ENCODE measurements at regions not wholly inside any gene's neighbourhood (a gene's known extent, or its start where the extent isn't known, plus 50 kb on each side); places are given as distances from the start of the nearest gene placed in this dataset.
"Not testable (repeated sequence)": the region's sequence is repeated elsewhere in the genome, so short reads cannot be mapped to it uniquely, and the experiment has no call there.

DNA sequence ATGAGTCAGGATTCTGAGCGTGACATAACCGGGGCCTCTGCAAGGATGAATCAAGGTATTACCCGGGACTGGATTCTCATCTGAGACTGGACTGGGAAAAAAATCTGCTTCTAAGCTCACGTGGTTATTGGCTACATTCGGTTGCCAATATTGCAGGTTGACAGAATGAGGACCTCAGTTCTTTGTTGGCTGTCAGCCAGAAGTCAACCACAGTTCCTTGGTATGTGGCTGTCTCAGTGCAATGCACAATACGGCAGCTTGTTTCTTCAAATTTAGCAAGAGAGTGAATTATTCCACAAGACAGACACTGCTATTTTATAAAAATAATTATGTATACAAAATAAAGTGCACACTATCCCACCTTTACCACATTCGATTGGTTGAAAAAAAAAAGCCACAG, 424.2 kb downstream of the KLHL4 start:
- no peak for DNase-seq (ENCODE audit: low read depth)
- H3K9ac ChIP-seq (ENCODE audit: low read length): no peak overlapping the region

DNA sequence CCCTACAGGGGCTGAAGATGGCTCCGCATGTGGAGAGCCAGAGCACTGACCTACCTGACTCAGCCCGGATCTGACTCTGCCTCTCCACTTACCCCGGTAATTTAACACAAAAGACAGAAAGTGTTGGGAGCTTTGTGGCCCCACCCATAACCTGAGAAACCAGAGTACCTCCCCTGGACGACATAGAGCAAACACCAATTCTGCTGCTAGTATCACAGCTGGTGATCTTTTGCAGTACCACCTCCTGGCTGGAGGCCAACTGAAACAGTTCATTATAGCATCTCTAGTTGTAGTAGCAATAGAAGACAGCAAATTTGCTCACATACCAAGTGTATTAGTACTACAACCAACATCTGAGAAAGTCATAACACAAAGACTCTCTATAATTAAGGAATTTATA, 443.9 kb downstream of the KLHL4 start:
- H3K4me3 ChIP-seq (ENCODE audit: low read length): no peak overlapping the region
- H3K9me3 ChIP-seq (ENCODE audit: control insufficient read depth, low read length): no peaks in the 10 kb centered on the region
- no peaks in the 10 kb centered on the region for H3K4me1 ChIP-seq (ENCODE audit: control insufficient read depth, insufficient read depth, low read length)
- DNase-seq (ENCODE audit: low read depth): no peak
- H3K27me3 ChIP-seq (replicated peaks; ENCODE audit: control insufficient read depth, insufficient read depth, low read length): no peaks in the 10 kb centered on the region
- no peak overlapping the region for H3K9ac ChIP-seq (ENCODE audit: low read length)
- H3K36me3 ChIP-seq (ENCODE audit: control insufficient read depth, insufficient read depth, low read length, severe bottlenecking): no peaks in the 10 kb centered on the region

More for the DNA sequence above, 424.2 kb downstream of the KLHL4 start:
- H3K36me3 ChIP-seq (ENCODE audit: control insufficient read depth, insufficient read depth, low read length, severe bottlenecking): no peaks in the 10 kb centered on the region
- H3K4me1 ChIP-seq (ENCODE audit: control insufficient read depth, insufficient read depth, low read length): no peaks in the 10 kb centered on the region
- H3K27me3 ChIP-seq (replicated peaks; ENCODE audit: control insufficient read depth, insufficient read depth, low read length): no peaks in the 10 kb centered on the region
- no peaks in the 10 kb centered on the region for H3K9me3 ChIP-seq (ENCODE audit: control insufficient read depth, low read length)
- H3K4me3 ChIP-seq (ENCODE audit: low read length): no peak overlapping the region

DNA sequence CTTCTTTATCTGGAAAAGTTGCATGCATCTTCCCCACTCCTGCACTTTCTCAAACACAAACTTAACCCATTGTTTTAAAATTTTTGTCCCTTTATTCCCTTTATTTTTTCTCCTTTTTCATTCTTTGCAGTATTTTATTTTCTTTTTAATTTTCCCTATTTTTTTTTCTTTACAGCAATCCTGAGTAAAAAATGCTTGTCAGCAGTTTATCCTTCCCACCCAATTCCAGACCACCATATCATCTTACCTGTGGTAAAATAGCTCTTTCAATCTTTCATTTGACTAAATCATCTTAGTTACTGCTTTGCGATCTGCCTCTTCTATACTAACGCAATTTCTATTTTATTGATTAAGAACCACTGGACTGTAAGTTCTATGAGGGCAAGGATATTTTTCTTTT, 450.5 kb downstream of the KLHL4 start:
- Histone ChIP-seq H3K27me3 (replicated peaks; ENCODE audit: control insufficient read depth, insufficient read depth, low read length) (peaks cover 8% of the 10 kb centered on the region), H3K9me3 (ENCODE audit: control insufficient read depth, low read length) (no peaks in the 10 kb centered on the region), H3K4me3 (ENCODE audit: low read length) (no peak overlapping the region), H3K9ac (ENCODE audit: low read length) (no peak overlapping the region), H3K4me1 (ENCODE audit: control insufficient read depth, insufficient read depth, low read length) (no peaks in the 10 kb centered on the region), H3K36me3 (ENCODE audit: control insufficient read depth, insufficient read depth, low read length, severe bottlenecking) (no peaks in the 10 kb centered on the region)
- no peak for DNase-seq (ENCODE audit: low read depth)

DNA sequence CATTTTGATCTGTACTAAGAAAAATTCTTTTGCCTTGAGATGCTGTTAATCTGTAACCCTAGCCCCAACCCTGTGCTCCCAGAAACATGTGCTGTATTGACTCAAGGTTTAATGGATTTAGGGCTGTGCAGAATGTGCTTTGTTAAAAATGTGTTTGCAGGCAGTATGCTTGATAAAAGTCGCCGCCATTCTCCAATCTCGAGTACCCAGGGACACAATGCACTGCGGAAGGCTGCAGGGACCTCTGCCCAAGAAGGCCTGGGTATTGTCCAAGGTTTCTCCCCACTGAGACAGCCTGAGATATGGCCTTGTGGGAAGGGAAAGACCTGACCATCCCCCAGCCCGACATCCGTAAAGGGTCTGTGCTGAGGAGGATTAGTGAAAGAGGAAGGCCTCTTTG, 454.5 kb downstream of the KLHL4 start:
- H3K4me3 ChIP-seq (ENCODE audit: low read length); H3K4me1 ChIP-seq (ENCODE audit: control insufficient read depth, insufficient read depth, low read length); H3K9me3 ChIP-seq (ENCODE audit: control insufficient read depth, low read length); DNase-seq (ENCODE audit: low read depth); H3K36me3 ChIP-seq (ENCODE audit: control insufficient read depth, insufficient read depth, low read length, severe bottlenecking); H3K9ac ChIP-seq (ENCODE audit: low read length); H3K27me3 ChIP-seq (replicated peaks; ENCODE audit: control insufficient read depth, insufficient read depth, low read length): not testable (repeated sequence)

DNA sequence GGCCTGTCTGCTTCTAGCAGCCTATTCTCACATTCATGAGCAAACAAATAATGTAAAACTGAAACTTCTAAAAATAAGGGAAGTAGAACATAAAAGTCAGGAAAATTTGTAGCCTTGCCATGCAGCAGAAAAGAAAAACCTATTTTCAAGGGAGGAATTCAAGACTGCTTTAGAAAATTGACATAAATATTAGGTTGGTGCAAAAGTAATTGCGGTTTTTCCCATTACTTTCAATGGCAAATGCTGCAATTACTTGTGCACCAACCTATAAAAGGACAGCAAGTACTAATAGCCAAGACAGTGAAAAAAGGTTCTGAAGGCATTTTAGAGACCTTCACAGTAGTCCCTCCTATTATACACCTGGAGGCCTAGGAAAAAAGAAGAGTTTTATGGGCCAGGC, 457.8 kb downstream of the KLHL4 start:
- no peak overlapping the region for H3K9ac ChIP-seq (ENCODE audit: low read length)
- H3K4me1 ChIP-seq (ENCODE audit: control insufficient read depth, insufficient read depth, low read length): no peaks in the 10 kb centered on the region
- H3K9me3 ChIP-seq (ENCODE audit: control insufficient read depth, low read length): peaks cover under 1% of the 10 kb centered on the region
- DNase-seq (ENCODE audit: low read depth): no peak
- no peaks in the 10 kb centered on the region for H3K36me3 ChIP-seq (ENCODE audit: control insufficient read depth, insufficient read depth, low read length, severe bottlenecking)
- H3K27me3 ChIP-seq (replicated peaks; ENCODE audit: control insufficient read depth, insufficient read depth, low read length): peaks cover 8% of the 10 kb centered on the region
- H3K4me3 ChIP-seq (ENCODE audit: low read length): no peak overlapping the region

DNA sequence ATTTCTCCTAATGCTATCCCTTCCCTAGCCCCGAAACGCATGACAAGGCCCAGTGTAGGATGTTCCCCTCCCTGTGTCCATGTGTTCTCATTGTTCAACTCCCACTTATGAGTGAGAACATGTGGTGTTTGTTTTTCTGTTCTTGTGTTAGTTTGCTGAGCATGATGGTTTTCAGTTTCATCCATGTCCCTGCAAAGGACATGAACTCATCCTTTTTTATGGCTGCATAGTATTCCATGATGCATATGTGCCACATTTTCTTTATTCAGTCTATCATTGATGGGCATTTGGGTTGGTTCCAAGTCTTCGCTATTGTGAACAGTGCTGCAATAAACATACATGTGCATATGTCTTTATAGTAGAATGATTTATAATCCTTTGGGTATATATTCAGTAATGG, 490.3 kb downstream of the KLHL4 start:
- H3K9me3 ChIP-seq (ENCODE audit: control insufficient read depth, low read length); H3K27me3 ChIP-seq (replicated peaks; ENCODE audit: control insufficient read depth, insufficient read depth, low read length); DNase-seq (ENCODE audit: low read depth); H3K4me3 ChIP-seq (ENCODE audit: low read length); H3K9ac ChIP-seq (ENCODE audit: low read length); H3K36me3 ChIP-seq (ENCODE audit: control insufficient read depth, insufficient read depth, low read length, severe bottlenecking); H3K4me1 ChIP-seq (ENCODE audit: control insufficient read depth, insufficient read depth, low read length): not testable (repeated sequence)

DNA sequence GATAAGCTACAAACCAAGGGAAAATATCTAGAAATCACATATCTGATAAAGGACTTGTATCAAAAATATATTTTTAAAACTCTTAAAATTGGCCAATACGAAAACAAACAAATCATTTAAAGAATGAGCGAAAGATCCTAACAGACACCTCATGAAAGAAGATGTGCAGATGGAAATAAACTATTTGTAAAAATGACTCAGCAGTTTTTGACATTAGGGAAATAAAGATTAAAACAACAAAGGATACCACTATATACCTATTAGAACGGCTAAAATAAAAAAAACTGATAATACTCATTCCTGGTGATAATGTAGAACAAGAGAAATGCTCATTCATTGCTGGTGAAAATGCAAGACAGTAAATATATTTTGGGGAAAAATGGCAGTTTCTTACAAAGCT, 506.4 kb downstream of the KLHL4 start:
- peaks cover 6% of the 10 kb centered on the region for H3K9me3 ChIP-seq (ENCODE audit: control insufficient read depth, low read length)
- H3K9ac ChIP-seq (ENCODE audit: low read length): no peak overlapping the region
- no peak overlapping the region for H3K4me3 ChIP-seq (ENCODE audit: low read length)
- no peaks in the 10 kb centered on the region for H3K4me1 ChIP-seq (ENCODE audit: control insufficient read depth, insufficient read depth, low read length)
- no peaks in the 10 kb centered on the region for H3K36me3 ChIP-seq (ENCODE audit: control insufficient read depth, insufficient read depth, low read length, severe bottlenecking)
- H3K27me3 ChIP-seq (replicated peaks; ENCODE audit: control insufficient read depth, insufficient read depth, low read length): no peaks in the 10 kb centered on the region
- DNase-seq (ENCODE audit: low read depth): no peak

DNA sequence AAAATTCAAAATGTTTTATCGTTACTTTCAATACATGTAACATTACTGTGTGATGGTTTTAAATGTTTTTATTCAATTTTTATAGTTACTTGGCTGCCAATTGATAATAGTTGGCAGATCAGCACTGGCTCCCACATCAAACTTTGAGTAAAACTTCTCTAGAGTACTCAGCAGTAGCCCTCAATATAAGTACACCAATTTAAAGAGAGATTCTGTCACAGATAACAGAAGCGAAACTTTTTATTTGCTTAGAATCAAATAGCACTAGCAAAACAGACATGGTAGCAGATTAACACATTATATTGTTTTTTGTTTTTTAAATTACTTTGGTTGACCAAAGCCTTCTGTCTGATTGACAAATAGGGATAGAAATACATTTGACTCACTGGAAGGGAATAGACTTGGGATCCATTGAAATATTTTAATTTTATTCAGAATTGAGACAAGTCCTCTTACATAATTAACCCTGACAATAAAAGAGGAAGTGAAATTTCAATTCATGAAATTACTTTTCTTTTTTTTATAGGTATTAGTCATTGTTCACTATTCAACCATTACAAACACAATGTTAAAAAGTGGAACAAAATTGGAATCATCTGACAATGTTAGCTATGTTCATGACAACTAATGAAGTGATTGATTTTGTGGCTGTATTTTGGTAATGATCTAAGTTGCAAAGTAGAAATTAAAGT, 554.9 kb downstream of the KLHL4 start:
- no peak overlapping the region for H3K4me3 ChIP-seq (ENCODE audit: low read length)
- DNase-seq (ENCODE audit: low read depth): no peak
- no peaks in the 10 kb centered on the region for H3K9me3 ChIP-seq (ENCODE audit: control insufficient read depth, low read length)
- no peaks in the 10 kb centered on the region for H3K4me1 ChIP-seq (ENCODE audit: control insufficient read depth, insufficient read depth, low read length)
- no peaks in the 10 kb centered on the region for H3K27me3 ChIP-seq (replicated peaks; ENCODE audit: control insufficient read depth, insufficient read depth, low read length)
- H3K9ac ChIP-seq (ENCODE audit: low read length): no peak overlapping the region
- no peaks in the 10 kb centered on the region for H3K36me3 ChIP-seq (ENCODE audit: control insufficient read depth, insufficient read depth, low read length, severe bottlenecking)

DNA sequence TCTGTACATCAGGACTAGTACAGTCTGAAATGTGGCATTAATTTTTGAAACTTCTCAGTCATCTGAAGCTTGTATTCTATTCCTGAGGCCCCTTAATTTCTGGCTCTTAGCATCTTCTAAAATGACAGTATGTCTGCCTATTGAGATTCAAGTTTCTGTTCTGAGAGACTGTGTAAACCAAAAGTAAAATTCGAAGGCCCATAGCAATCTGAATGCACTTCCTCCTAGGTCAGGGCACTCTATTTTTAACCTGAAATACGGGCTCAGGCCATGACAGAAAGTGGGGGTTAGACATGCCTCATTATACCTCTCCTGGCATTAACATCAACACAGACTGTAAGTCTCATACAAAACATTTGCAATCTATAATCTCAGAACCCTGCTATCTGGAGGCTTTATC, 584.4 kb downstream of the KLHL4 start:
- H3K4me1 ChIP-seq (ENCODE audit: control insufficient read depth, insufficient read depth, low read length): no peaks in the 10 kb centered on the region
- no peak for DNase-seq (ENCODE audit: low read depth)
- no peak overlapping the region for H3K9ac ChIP-seq (ENCODE audit: low read length)
- peaks cover 3% of the 10 kb centered on the region for H3K27me3 ChIP-seq (replicated peaks; ENCODE audit: control insufficient read depth, insufficient read depth, low read length)
- H3K4me3 ChIP-seq (ENCODE audit: low read length): no peak overlapping the region
- peaks cover 7% of the 10 kb centered on the region for H3K9me3 ChIP-seq (ENCODE audit: control insufficient read depth, low read length)
- no peaks in the 10 kb centered on the region for H3K36me3 ChIP-seq (ENCODE audit: control insufficient read depth, insufficient read depth, low read length, severe bottlenecking)

DNA sequence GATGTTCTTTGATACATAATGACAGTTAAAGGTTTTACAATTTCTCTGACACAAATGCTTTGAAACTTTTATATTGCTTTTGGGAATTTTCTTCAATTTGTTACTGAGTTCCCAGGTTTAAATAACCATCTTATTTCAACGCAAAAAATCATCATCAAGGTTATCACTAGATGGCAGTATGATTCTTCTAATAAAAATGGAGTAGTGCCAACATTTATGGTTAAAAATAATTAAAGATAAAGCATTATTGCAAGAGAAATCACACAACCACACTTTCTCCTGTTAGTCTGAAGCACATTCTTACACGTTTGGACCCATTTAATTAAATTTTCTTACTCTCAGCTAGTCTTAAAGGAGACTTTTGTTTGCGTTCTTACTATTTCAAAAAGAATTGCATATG, 611.3 kb upstream of the CPXCR1 start:
- Histone ChIP-seq H3K9me3 (ENCODE audit: control insufficient read depth, low read length) (no peaks in the 10 kb centered on the region), H3K27me3 (replicated peaks; ENCODE audit: control insufficient read depth, insufficient read depth, low read length) (peaks cover 8% of the 10 kb centered on the region), H3K4me1 (ENCODE audit: control insufficient read depth, insufficient read depth, low read length) (no peaks in the 10 kb centered on the region), H3K4me3 (ENCODE audit: low read length) (no peak overlapping the region), H3K36me3 (ENCODE audit: control insufficient read depth, insufficient read depth, low read length, severe bottlenecking) (no peaks in the 10 kb centered on the region), H3K9ac (ENCODE audit: low read length) (no peak overlapping the region)
- DNase-seq (ENCODE audit: low read depth): peak; percentile 24

DNA sequence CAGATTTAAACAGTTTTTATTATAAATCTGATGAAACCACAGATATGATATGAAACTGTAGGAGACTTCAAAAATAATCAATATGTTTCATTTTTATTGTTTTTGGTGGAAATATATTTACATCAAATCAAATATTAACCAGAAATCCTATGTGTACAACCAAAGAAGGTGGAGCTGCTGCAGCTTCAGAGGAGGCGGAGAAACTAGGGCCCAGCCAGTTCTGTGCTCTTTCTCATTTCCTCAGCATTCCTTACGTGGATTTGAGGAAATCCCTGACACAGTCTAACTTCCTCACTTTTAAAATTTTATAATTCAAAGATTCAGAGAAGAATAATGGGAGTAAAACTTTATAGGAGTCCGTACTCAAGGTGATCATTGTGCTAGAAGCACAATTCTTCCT, 610.7 kb upstream of the CPXCR1 start:
- Histone ChIP-seq H3K9me3 (ENCODE audit: control insufficient read depth, low read length) (no peaks in the 10 kb centered on the region), H3K4me3 (ENCODE audit: low read length) (no peak overlapping the region), H3K27me3 (replicated peaks; ENCODE audit: control insufficient read depth, insufficient read depth, low read length) (peaks cover 8% of the 10 kb centered on the region), H3K4me1 (ENCODE audit: control insufficient read depth, insufficient read depth, low read length) (no peaks in the 10 kb centered on the region), H3K9ac (ENCODE audit: low read length) (no peak overlapping the region), H3K36me3 (ENCODE audit: control insufficient read depth, insufficient read depth, low read length, severe bottlenecking) (no peaks in the 10 kb centered on the region)
- DNase-seq (ENCODE audit: low read depth): no peak

DNA sequence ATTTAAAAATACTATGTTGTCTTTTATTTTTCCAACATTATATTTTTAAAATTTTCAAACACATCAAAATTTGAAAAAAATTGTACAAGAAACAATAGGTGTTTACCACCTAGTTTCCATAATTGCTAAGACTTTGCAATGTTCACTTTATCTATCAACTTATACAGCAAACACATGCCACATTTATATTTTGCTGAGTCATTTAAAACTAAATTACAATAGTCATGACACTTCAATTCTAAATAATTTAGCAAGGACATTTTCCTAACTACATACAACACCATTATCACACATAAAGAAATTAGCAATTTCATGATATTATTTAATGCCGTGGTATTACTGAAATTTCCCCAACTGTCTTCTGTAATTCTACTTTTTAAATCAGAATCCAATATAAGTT, 600.4 kb upstream of the CPXCR1 start:
- peaks cover 3% of the 10 kb centered on the region for H3K27me3 ChIP-seq (replicated peaks; ENCODE audit: control insufficient read depth, insufficient read depth, low read length)
- no peaks in the 10 kb centered on the region for H3K4me1 ChIP-seq (ENCODE audit: control insufficient read depth, insufficient read depth, low read length)
- no peak overlapping the region for H3K4me3 ChIP-seq (ENCODE audit: low read length)
- peaks cover 7% of the 10 kb centered on the region for H3K9me3 ChIP-seq (ENCODE audit: control insufficient read depth, low read length)
- no peaks in the 10 kb centered on the region for H3K36me3 ChIP-seq (ENCODE audit: control insufficient read depth, insufficient read depth, low read length, severe bottlenecking)
- no peak for DNase-seq (ENCODE audit: low read depth)
- H3K9ac ChIP-seq (ENCODE audit: low read length): no peak overlapping the region

All from adipocyte (in vitro differentiated cells).